Right lobe of liver (tissue), 4 donors: ENCODE measurements at regions not wholly inside any gene's neighbourhood (a gene's known extent, or its start where the extent isn't known, plus 50 kb on each side); places are given as distances from the start of the nearest gene placed in this dataset.

ENCODE experiments used
- POLR2A ChIP-seq: fragments of 450-650 bp; IDR thresholded peaks from one replicate; pipeline ENCODE4 v1.6.1; 2017; ENCODE audit warnings: antibody characterized with exemption, mild to moderate bottlenecking
- TF ChIP-seq, protein P1 (sequence below), 4 donors: fragments of 200-600 bp in 3 of 4; fragments of 450-650 bp in 1 of 4; IDR thresholded peaks; one replicate each; pipeline versions ENCODE4 v1.5.1 to v1.8.0; 2016 to 2022; ENCODE audit warnings: antibody characterized with exemption in 4 of 4, mild to moderate bottlenecking in 2 of 4
- donor health status: DM: no; HTN: no; CAD: no.
- donor health status: DM: no; HTN: no; CAD: no.
- donor health status: DM: no; HTN: yes; CAD: no.

DNA sequence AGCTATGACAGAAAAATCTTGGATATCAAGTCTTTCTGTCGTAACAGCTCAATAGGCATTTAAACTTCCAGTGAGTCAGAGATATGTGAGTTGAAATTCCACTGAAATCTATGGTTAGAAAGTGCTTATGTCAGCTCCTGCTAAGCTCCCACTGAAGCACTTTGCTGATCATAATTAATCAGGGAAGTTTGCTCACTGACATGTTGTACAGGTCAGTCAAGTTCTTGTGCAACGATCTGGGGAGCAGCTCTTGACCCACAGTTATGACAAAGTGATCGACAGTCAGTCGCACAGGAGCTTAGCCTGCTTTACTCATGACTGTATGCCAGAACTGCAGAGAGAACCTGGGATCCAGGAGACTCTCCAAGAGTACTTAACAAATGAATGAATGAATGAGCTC lies 453.5 kb downstream of the SOX2 start:
- TF ChIP-seq, protein P1, sequence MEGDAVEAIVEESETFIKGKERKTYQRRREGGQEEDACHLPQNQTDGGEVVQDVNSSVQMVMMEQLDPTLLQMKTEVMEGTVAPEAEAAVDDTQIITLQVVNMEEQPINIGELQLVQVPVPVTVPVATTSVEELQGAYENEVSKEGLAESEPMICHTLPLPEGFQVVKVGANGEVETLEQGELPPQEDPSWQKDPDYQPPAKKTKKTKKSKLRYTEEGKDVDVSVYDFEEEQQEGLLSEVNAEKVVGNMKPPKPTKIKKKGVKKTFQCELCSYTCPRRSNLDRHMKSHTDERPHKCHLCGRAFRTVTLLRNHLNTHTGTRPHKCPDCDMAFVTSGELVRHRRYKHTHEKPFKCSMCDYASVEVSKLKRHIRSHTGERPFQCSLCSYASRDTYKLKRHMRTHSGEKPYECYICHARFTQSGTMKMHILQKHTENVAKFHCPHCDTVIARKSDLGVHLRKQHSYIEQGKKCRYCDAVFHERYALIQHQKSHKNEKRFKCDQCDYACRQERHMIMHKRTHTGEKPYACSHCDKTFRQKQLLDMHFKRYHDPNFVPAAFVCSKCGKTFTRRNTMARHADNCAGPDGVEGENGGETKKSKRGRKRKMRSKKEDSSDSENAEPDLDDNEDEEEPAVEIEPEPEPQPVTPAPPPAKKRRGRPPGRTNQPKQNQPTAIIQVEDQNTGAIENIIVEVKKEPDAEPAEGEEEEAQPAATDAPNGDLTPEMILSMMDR (IDR thresholded peaks at IDR 0.05): no peak
- no peak for TF ChIP-seq POLR2A
